ENCODE measurements at regions not wholly inside any gene's neighbourhood (a gene's known extent, or its start where the extent isn't known, plus 50 kb on each side); places are given as distances from the start of the nearest gene placed in this dataset.

- Histone ChIP-seq H3K9me2 (ENCODE audit: insufficient read depth, low read length) (no peaks in the 10 kb centered on the region), H3K4me2 (ENCODE audit: low read length) (no peak overlapping the region), H2AFZ (ENCODE audit: low read length) (no peak overlapping the region), H3K4me3 (ENCODE audit: low read depth, low read length, poor library complexity, severe bottlenecking) (no peak overlapping the region), H3K27ac (ENCODE audit: low read depth, low read length, poor library complexity, severe bottlenecking) (no peak overlapping the region), H3K79me2 (ENCODE audit: insufficient read depth, low read depth, low read length) (no peaks in the 10 kb centered on the region), H4K20me1 (ENCODE audit: insufficient read depth, low read length) (no peaks in the 10 kb centered on the region), H3K9me3 (ENCODE audit: low read length) (no peaks in the 10 kb centered on the region), H3K36me3 (ENCODE audit: insufficient read depth, low read length) (no peaks in the 10 kb centered on the region), H3K4me1 (ENCODE audit: insufficient read depth, low read length, poor library complexity, severe bottlenecking) (no peaks in the 10 kb centered on the region)
- ChIA-PET CTCF (ENCODE audit: unreplicated experiment) (no interaction called here), POLR2A (no interaction called here)
- no TSS peak for BruUV-seq (replicated peaks)
- intact Hi-C loops (cut with micrococcal nuclease; ENCODE audit: unreplicated experiment), result no loop called here
- no peak for DNase-seq (ENCODE audit: low spot score)
- TF ChIP-seq EZH2phosphoT487 (IDR thresholded peaks at IDR 0.05; ENCODE audit: borderline replicate concordance, low read depth, low read length) (no peak), CTCF (conservative IDR thresholded peaks at IDR 0.05; ENCODE audit: low read length) (no peak)
These were observed 1587.5 kb upstream of the PIK3C3 start for GRCh38 chr18:40367576-40367975.

GRCh38 chr18:40366521-40366920, 1588.5 kb upstream of the PIK3C3 start:
- intact Hi-C loops (cut with micrococcal nuclease; ENCODE audit: unreplicated experiment), result no loop called here
- Histone ChIP-seq H3K4me2 (ENCODE audit: low read length) (no peak overlapping the region), H3K4me3 (ENCODE audit: low read depth, low read length, poor library complexity, severe bottlenecking) (no peak overlapping the region), H3K36me3 (ENCODE audit: insufficient read depth, low read length) (no peaks in the 10 kb centered on the region), H3K27ac (ENCODE audit: low read depth, low read length, poor library complexity, severe bottlenecking) (no peak overlapping the region), H3K9me3 (ENCODE audit: low read length) (no peaks in the 10 kb centered on the region), H3K9me2 (ENCODE audit: insufficient read depth, low read length) (no peaks in the 10 kb centered on the region), H2AFZ (ENCODE audit: low read length) (no peak overlapping the region), H4K20me1 (ENCODE audit: insufficient read depth, low read length) (no peaks in the 10 kb centered on the region), H3K79me2 (ENCODE audit: insufficient read depth, low read depth, low read length) (no peaks in the 10 kb centered on the region), H3K4me1 (ENCODE audit: insufficient read depth, low read length, poor library complexity, severe bottlenecking) (no peaks in the 10 kb centered on the region)
- POLR2A ChIA-PET, result no interaction called here
- no TSS peak for BruUV-seq (replicated peaks)
- CTCF ChIA-PET (ENCODE audit: unreplicated experiment), result no interaction called here
- DNase-seq (ENCODE audit: low spot score), result no peak
- TF ChIP-seq CTCF (conservative IDR thresholded peaks at IDR 0.05; ENCODE audit: low read length) (no peak), EZH2phosphoT487 (IDR thresholded peaks at IDR 0.05; ENCODE audit: borderline replicate concordance, low read depth, low read length) (no peak)

GRCh38 chr18:40365526-40365925, 1589.5 kb upstream of the PIK3C3 start:
- Histone ChIP-seq H3K27ac (ENCODE audit: low read depth, low read length, poor library complexity, severe bottlenecking) (no peak overlapping the region), H3K36me3 (ENCODE audit: insufficient read depth, low read length) (no peaks in the 10 kb centered on the region), H3K79me2 (ENCODE audit: insufficient read depth, low read depth, low read length) (no peaks in the 10 kb centered on the region), H4K20me1 (ENCODE audit: insufficient read depth, low read length) (no peaks in the 10 kb centered on the region), H3K9me3 (ENCODE audit: low read length) (no peaks in the 10 kb centered on the region), H2AFZ (ENCODE audit: low read length) (no peak overlapping the region), H3K4me2 (ENCODE audit: low read length) (no peak overlapping the region), H3K4me3 (ENCODE audit: low read depth, low read length, poor library complexity, severe bottlenecking) (no peak overlapping the region), H3K4me1 (ENCODE audit: insufficient read depth, low read length, poor library complexity, severe bottlenecking) (no peaks in the 10 kb centered on the region), H3K9me2 (ENCODE audit: insufficient read depth, low read length) (no peaks in the 10 kb centered on the region)
- no peak for DNase-seq (ENCODE audit: low spot score)
- TF ChIP-seq EZH2phosphoT487 (IDR thresholded peaks at IDR 0.05; ENCODE audit: borderline replicate concordance, low read depth, low read length) (no peak), CTCF (conservative IDR thresholded peaks at IDR 0.05; ENCODE audit: low read length) (no peak)
- ChIA-PET CTCF (ENCODE audit: unreplicated experiment) (no interaction called here), POLR2A (no interaction called here)
- no TSS peak for BruUV-seq (replicated peaks)
- intact Hi-C loops (cut with micrococcal nuclease; ENCODE audit: unreplicated experiment), result no loop called here
